ENCODE measurements at regions not wholly inside any gene's neighbourhood (a gene's known extent, or its start where the extent isn't known, plus 50 kb on each side); places are given as distances from the start of the nearest gene placed in this dataset.

- no peak for DNase-seq
These were observed 209.0 kb downstream of the THBS2 start for GRCh38 chr6:169044381-169045230.

- no peak for DNase-seq
These were observed 211.6 kb downstream of the THBS2 start for GRCh38 chr6:169042061-169042460.

DNA sequence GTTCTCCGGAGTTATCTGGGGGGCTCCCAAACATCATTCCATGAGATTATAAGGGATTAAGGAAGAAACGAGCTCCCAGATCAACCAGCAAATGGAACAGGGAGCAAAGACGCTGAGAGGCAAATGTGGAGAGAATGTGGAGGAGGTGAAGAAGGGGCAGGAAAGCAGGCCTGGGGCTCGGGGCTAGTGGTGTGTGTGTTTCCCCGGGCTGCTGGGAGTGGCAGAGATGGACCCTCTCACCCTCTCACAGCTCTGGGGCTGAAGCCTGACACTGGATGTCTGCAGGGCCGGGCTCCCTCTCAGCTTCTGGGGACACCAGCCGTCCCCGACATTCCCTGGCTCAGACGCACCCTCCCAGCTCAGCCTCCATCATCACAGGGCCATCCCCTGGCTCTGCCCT, 212.6 kb downstream of the THBS2 start:
- no peak for DNase-seq

DNA sequence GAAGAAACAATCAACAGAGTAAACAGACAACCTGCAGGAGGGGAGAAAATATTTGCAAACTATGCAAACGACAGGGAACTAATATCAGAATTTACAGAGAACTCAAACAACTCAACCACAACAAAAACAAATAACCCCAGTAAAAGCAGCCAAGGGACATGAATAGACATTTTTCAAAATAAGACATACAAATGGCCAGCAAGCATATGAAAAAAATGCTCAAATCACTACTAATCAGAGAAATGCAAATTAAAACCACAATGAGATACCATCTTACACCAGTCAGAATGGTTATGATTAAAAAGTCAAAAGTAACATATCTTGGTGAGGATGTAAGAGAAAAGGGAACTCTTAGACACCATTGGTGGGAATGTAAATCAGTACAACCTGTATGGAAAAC, 215.0 kb downstream of the THBS2 start:
- DNase-seq: no peak

DNA sequence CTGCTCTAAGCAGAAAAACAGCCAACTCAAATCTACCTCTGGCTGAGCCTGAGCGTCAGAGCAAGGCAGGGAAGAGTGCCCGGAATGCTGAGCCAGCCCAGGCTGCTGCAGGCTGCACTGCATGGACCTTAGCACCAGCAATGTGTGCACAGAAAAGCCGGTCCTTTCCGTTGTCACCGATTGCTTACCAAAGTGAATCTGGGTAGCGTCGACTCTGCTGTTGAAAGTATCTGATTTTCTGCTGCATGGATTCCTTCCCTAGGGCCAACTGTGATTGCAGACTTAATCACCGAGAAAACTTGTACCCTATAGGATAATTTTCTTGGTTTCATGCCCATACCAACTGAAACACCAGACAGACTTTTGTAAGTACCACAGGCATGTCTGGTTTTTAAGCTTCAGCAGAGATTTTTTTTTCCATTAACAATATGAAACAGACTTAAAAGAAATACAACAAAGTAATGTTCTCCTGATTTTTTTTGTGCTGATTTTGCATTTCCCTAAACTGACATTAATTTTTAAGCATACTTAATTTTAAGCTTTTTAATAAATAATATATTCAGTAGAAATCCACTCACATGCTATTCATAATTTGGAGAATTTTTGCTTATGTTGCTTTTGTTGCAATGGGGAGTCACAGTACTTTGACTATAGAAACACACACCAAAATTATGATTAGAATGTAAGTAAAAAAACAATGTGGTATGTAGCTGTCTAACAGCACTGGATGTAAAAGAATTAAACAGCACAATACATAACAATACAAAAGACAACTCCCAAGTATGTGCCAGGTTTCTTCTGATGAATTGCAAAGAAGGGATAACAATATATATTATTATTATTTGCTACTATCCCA, 218.0 kb downstream of the THBS2 start:
- DNase-seq: no peak

- no peak for DNase-seq
These were observed 219.0 kb downstream of the THBS2 start for GRCh38 chr6:169034516-169035167.

- no peak for DNase-seq
These were observed 223.8 kb downstream of the THBS2 start for GRCh38 chr6:169029861-169030260.

DNA sequence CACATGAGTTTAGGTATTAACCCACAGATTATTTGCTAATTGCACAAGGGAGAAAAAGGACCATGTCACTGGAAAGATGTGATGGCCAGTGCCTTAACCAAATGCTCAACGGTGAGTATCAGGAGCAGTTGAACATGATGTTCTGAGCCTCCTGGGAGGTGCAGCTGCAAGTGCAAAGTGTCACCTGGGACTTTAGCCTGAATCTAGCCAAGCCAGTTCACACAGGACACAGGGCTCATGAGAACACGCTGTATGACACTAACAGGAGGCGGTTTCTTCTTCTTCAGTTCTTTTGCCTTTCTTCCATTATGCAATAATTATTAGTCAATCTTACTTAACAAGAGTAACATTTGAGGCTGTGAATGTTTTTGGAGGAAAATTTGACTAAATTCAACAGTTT, 225.3 kb downstream of the THBS2 start:
- no peak for DNase-seq

- DNase-seq: no peak
These were observed 227.5 kb downstream of the THBS2 start for GRCh38 chr6:169026175-169026574.

DNA sequence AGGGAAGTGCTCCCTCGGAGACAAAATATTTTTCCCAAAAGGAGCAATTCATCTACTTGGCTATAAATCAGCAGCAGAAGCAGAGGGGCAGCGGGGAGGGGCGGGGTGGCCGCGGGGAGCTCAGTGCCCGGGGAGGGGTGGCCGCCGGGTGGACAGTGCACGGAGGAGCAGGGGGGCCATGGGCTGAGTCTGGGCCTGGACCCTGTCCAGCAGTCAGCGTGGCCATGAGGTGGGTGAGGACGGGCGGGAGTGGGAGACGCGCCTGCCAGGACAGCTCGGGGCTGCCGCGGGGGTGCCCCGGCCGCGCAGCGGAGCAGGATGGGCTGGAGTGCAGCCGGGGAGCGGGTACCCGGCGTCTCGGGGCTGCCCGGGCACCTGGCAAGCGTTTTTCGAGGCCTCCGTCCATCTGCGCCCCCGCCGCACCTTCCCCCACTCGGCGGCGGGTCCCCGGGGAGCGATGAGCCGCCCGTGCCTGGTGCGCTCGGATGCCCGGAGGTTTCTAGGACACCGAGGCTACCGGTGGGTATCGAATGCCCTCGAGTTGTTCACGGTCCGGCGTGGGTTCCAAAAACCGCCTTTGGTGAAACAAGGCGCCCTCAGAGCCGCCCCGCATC, 229.5 kb downstream of the THBS2 start:
- no peak for DNase-seq

- DNase-seq: no peak
These were observed 230.3 kb downstream of the THBS2 start for GRCh38 chr6:169023161-169023874.

GRCh38 chr6:169022079-169022478, 231.6 kb downstream of the THBS2 start:
- DNase-seq: no peak

DNA sequence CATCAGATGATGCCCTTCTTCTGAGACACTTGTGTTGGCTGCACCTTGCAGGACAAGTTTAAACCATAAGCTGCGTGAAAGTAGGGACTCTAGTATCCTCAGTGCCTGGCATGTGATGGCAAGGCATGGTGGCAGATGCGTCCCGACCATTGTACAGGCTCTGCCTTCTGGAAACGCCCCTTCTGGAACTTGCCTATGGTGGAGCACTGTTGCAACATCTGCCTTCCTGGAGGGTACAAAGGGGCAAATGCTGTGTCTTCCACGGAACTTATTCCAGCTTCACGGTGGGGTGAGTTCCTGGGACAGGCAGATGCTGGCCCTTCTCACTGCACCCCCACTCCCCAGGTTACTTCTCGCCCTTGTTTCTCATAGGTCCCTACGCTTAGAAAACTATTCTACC, 232.8 kb downstream of the THBS2 start:
- DNase-seq: no peak

GRCh38 chr6:169019727-169020491, 233.7 kb downstream of the THBS2 start:
- no peak for DNase-seq

DNA sequence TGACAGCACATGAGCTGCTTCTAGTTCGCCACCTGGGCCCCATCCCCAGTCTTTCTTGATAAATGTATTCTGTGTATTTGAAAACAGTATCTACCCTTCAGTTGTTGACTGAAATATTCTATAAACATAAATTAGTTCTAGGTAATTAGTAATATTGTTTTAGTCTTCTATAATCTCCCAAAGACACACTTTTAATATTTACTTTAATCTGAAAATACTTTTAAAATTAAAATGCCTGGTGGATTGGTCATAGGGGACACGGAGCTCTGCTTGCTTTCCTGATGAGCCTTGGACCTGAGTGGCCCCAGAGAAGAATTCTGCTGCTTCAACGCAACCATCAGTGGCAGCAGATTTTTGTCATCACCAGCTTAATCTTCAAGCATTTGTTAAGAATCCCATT, 234.5 kb downstream of the THBS2 start:
- no peak for DNase-seq

DNA sequence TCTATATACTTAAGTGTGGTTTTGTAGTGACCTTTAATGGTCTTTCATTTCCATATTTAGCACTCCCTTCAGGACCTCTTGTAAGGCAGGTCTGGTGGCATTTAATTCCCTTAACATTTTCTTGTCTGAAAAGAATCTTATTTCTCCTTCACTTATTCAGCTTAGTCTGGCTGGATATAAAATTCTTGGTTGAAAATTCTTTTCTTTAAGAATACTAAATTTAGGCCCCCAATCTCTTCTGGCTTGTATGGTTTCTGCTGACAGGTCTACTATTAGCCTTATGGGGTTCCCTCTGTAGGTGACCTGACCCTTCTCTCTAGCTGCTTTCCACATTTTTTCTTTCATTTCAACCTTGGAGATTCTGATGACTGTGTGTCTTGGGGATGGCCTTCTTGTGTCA, 236.9 kb downstream of the THBS2 start:
- DNase-seq: no peak

- no peak for DNase-seq
These were observed 239.1 kb downstream of the THBS2 start for GRCh38 chr6:169014211-169015197.

DNA sequence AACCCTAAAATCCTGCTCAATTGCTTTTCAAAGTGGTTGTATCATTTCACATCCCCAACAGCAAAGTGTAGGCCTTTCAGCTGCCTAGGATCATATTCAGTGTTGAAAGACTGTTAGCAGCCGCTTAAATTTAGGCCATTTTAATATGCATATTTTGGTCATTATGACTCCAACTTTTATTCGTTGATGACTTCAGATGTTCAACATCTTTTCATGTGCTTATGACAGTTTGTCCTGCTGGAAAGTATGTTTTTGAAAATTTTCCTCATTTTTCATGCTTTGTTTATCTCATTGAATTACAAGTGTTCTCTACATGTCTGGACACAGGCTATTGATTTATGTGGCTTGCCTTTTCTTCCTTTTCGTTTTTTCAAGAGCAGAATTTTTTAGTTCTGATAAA, 244.0 kb downstream of the THBS2 start:
- no peak for DNase-seq

- peak; percentile 47 for DNase-seq
These were observed 244.9 kb downstream of the THBS2 start for GRCh38 chr6:169008641-169009257.

GRCh38 chr6:169005166-169005565, 248.5 kb downstream of the THBS2 start:
- DNase-seq: no peak

All from NCI-H2107 (cell line).